GM23248 (cell line): ENCODE measurements at regions not wholly inside any gene's neighbourhood (a gene's known extent, or its start where the extent isn't known, plus 50 kb on each side); places are given as distances from the start of the nearest gene placed in this dataset.

Experiments
- DNase-seq: peaks from one replicate; pipeline ENCODE4 v3.0.0-alpha.2; 2015
- H2AFZ ChIP-seq: fragments of 200-600 bp; sonication (generic); 2 replicates; pipeline ENCODE4 v1.6.1; 2016; ENCODE audit warnings: antibody characterized with exemption
- H3F3A ChIP-seq: fragments of 200-600 bp; sonication (generic); 2 replicates; pipeline ENCODE4 v1.6.1; 2016; ENCODE audit warnings: mild to moderate bottlenecking, antibody characterized with exemption, mixed run types; ENCODE audit not compliant: insufficient read depth
- H3K27ac ChIP-seq: fragments of 200-600 bp; sonication (generic); 2 replicates; pipeline ENCODE4 v1.5.1; 2016; ENCODE audit warnings: mild to moderate bottlenecking
- H3K27me3 ChIP-seq: fragments of 200-600 bp; sonication (generic); replicated peaks from 2 replicates; pipeline ENCODE4 v1.6.1; 2016; ENCODE audit warnings: mild to moderate bottlenecking; ENCODE audit not compliant: insufficient read depth
- H3K36me3 ChIP-seq: fragments of 200-600 bp; sonication (generic); 2 replicates; pipeline ENCODE4 v1.6.1; 2016; ENCODE audit warnings: low read depth, mild to moderate bottlenecking
- H3K4me1 ChIP-seq: fragments of 200-600 bp; sonication (generic); 2 replicates; pipeline ENCODE4 v1.6.1; 2016; ENCODE audit warnings: mild to moderate bottlenecking; ENCODE audit not compliant: insufficient read depth
- H3K4me2 ChIP-seq: fragments of 200-600 bp; sonication (generic); one replicate; pipeline ENCODE4 v1.6.1; 2016; ENCODE audit warnings: mild to moderate bottlenecking; ENCODE audit not compliant: unreplicated experiment
- H3K4me3 ChIP-seq: fragments of 200-600 bp; sonication (generic); 2 replicates; pipeline ENCODE4 v1.5.1; 2016; ENCODE audit warnings: mild to moderate bottlenecking
- H3K79me2 ChIP-seq: fragments of 200-600 bp; sonication (generic); 2 replicates; pipeline ENCODE4 v1.6.1; 2016; ENCODE audit warnings: mild to moderate bottlenecking; ENCODE audit not compliant: insufficient read depth
- H3K9ac ChIP-seq: fragments of 200-600 bp; sonication (generic); 2 replicates; pipeline ENCODE4 v1.6.1; 2016; ENCODE audit warnings: mild to moderate bottlenecking
- H3K9me2 ChIP-seq: fragments of 200-600 bp; sonication (generic); 2 replicates; pipeline ENCODE4 v1.6.1; 2016; ENCODE audit warnings: mixed run types, mild to moderate bottlenecking, moderate library complexity; ENCODE audit not compliant: insufficient read depth
- H3K9me3 ChIP-seq: fragments of 200-600 bp; sonication (generic); one replicate; pipeline ENCODE4 v1.6.1; 2017; ENCODE audit warnings: low read depth
- H4K20me1 ChIP-seq: fragments of 200-600 bp; sonication (generic); 2 replicates; pipeline ENCODE4 v1.6.0; 2016; ENCODE audit not compliant: insufficient read depth
- EZH2 ChIP-seq: fragments of 200-600 bp; sonication (generic); IDR thresholded peaks from 2 replicates; pipeline ENCODE4 v1.6.1; 2018; ENCODE audit warnings: antibody characterized with exemption, mild to moderate bottlenecking; ENCODE audit not compliant: insufficient read depth, poor library complexity, severe bottlenecking
- EZH2phosphoT487 ChIP-seq: fragments of 200-600 bp; sonication (generic); IDR thresholded peaks from 2 replicates; pipeline ENCODE4 v1.6.1; 2018; ENCODE audit warnings: antibody characterized with exemption, moderate library complexity, mild to moderate bottlenecking, low read depth; ENCODE audit not compliant: insufficient read depth
- WGBS, 2 experiments: methylation state at CpG; one replicate each; pipeline ENCODE4 v1.1.6; 2015 to 2017; ENCODE audit warnings: low lambda C conversion rate in 2 of 2, low coverage in 1 of 2; ENCODE audit errors: missing lambda C conversion rate in 2 of 2; 5-methylcytosine and 5-hydroxymethylcytosine counted together
- in situ Hi-C: fragments of 300-500 bp; cut with MboI; formaldehyde crosslinking; loops from 2 replicates; pipeline ENCODE4 v1.15.0; 2020

DNA sequence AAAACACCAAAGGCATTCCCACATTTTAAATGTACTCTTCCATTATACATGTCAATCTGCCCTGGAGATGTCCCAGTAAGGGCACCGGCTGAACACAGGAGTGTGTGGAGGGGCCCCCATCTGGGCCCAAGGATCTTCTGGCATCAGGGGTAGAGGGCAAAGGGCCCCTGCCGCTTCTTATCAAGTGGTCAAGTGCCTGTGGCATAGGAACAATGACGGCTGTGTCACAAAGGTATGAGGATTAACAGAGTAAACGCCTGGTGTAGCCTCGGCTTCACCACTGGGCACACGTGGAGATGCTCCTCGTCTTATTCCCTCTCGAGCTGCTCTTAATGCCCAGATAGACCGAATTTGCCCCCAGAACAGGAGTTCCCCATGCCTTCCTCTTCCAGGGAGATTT, 169.7 kb upstream of the GLI2 start:
- in situ Hi-C loops = no loop called here
- H3K9ac ChIP-seq = no peak overlapping the region
- no peak overlapping the region for H3K4me2 ChIP-seq

DNA sequence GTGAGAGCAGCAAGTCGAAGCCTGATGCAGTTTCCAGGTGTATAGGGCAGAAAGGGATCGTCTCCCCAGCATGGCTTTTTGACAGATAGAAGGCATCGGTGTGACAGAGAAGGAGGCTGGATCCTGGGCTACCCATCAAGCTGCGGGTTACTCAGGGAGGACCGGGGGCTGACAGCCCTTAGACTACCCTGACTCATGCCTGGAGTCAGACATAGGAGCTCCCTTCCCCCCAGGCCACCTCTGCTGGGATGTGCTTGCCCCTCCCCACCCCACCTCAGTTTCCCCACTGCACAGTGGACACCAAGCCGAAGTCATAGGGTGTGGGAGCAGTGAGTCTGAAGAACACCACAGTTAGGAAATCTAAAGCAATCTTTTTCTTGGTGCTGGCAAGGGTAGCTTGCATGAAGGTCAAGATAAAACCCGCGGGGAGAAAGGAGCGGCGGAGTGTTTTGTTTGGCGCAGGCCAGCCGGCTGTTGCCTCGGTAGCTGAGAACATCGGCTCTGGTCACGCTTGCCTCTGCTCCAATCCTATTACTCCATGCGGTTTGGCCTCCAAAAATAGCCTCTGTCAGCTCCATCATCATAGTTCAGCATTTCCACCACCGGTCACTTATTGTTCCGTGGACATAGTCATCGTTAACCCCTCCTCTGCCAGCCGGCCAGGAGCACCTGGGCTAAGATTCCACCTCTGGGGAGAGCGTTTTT, 169.2 kb upstream of the GLI2 start:
- H3K4me1 ChIP-seq = no peaks in the 10 kb centered on the region
- no peaks in the 10 kb centered on the region for H3K79me2 ChIP-seq
- H3K9me3 ChIP-seq = no peaks in the 10 kb centered on the region
- in situ Hi-C loops = no loop called here
- H4K20me1 ChIP-seq = no peaks in the 10 kb centered on the region
- H3K4me3 ChIP-seq = no peak overlapping the region
- H3K4me2 ChIP-seq = no peak overlapping the region
- DNase-seq = no peak
- no peaks in the 10 kb centered on the region for H3K27me3 ChIP-seq
- no peaks in the 10 kb centered on the region for H3K9me2 ChIP-seq
- no peaks in the 10 kb centered on the region for H3K36me3 ChIP-seq
- H3F3A ChIP-seq = no peaks in the 10 kb centered on the region
- TF ChIP-seq EZH2 (no peak), EZH2phosphoT487 (no peak)
- no peak overlapping the region for H3K9ac ChIP-seq
- H2AFZ ChIP-seq = no peak overlapping the region
- WGBS, 2 experiments = 80 to 82% methylated on average over 18 to 21 of the region's 21 CpGs
- no peak overlapping the region for H3K27ac ChIP-seq

More for the DNA sequence above, 169.7 kb upstream of the GLI2 start:
- H3K9me2 ChIP-seq = no peaks in the 10 kb centered on the region
- H3K79me2 ChIP-seq = no peaks in the 10 kb centered on the region
- TF ChIP-seq EZH2phosphoT487 (no peak), EZH2 (no peak)
- H2AFZ ChIP-seq = no peak overlapping the region
- H3K27ac ChIP-seq = no peak overlapping the region
- no peaks in the 10 kb centered on the region for H4K20me1 ChIP-seq
- no peaks in the 10 kb centered on the region for H3K36me3 ChIP-seq
- H3K27me3 ChIP-seq = no peaks in the 10 kb centered on the region
- no peak overlapping the region for H3K4me3 ChIP-seq
- no peaks in the 10 kb centered on the region for H3K9me3 ChIP-seq
- WGBS, 2 experiments = 90 to 92% methylated on average over 9 of the region's 9 CpGs
- H3K4me1 ChIP-seq = peaks cover 4% of the 10 kb centered on the region; the same call in 1 of the 2 replicates
- DNase-seq = no peak
- H3F3A ChIP-seq = no peaks in the 10 kb centered on the region

DNA sequence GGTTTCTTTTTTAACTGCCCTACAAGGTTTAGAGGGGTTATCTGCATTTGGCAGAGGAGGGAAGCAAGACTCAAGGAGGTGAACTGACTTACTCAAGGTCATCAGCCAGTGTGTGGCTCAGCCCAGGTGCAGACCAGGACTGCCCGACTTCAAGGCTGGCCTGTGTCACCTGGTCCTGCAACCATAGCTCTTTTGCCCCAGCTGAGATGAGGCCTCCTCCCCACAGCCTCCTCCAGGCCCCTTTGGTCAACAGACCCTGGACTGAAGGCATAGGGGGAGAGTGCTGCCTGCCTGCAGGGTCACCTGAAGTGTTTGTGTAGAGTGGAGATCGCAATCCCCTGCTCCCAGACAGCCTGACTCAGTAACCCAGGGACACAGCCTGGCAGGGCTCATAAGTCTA, 168.5 kb upstream of the GLI2 start:
- Histone ChIP-seq H3K36me3 (no peaks in the 10 kb centered on the region), H3K27ac (no peak overlapping the region), H4K20me1 (no peaks in the 10 kb centered on the region), H3K79me2 (no peaks in the 10 kb centered on the region), H3K4me2 (no peak overlapping the region), H3K27me3 (no peaks in the 10 kb centered on the region), H2AFZ (no peak overlapping the region), H3F3A (no peaks in the 10 kb centered on the region), H3K9me3 (no peaks in the 10 kb centered on the region), H3K9me2 (no peaks in the 10 kb centered on the region), H3K4me3 (no peak overlapping the region), H3K9ac (no peak overlapping the region), H3K4me1 (no peaks in the 10 kb centered on the region)
- no peak for DNase-seq
- TF ChIP-seq EZH2phosphoT487 (no peak), EZH2 (no peak)
- in situ Hi-C loops = no loop called here
- WGBS, 2 experiments = 84 to 95% methylated on average over 2 of the region's 2 CpGs

DNA sequence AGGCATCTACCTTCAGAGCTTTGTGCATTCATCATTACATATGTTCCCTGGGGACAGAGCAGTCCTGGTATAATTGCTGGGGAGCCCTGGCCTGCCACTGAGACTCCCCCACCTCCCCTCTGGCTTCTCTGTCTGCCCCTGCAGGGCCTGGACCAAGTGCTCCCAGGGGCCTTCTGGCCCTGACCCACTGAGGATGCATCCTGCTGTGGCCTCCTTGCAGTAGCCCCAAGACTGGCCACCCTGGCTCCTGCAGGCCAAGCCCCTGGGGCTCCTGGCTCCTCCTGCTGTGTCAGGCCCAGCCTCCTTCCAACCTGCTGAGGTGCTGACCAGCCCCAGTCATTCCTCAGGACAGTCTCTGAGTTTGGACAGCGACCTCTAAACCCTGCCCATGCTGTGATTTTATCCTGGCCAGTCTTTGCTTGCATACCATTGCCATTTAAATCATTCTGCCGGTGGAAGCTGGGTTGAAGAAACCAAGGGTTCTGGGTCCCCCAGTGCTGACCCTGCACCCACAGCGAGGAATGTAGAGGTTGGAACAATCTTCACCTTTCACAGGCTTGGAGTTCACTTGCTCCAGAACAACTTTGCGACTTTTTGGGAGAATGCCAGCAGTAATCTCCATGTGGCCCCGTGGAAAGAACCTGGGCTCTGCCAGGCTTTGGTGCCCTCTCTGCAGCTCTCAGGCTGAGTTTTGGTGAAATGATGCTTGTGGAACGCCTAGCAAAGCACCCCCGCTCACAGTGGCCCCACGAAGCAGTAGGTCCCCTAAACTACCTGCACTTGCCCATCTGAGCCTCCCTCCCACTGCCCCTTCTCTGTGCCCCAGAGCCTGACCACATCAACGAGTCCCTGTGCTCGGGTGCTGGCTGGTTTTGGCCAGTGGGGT, 167.3 kb upstream of the GLI2 start:
- H3K4me2 ChIP-seq = no peak overlapping the region
- in situ Hi-C loops = no loop called here
- TF ChIP-seq EZH2 = no peak
- TF ChIP-seq EZH2phosphoT487 = no peak
- no peaks in the 10 kb centered on the region for H4K20me1 ChIP-seq
- WGBS, 2 experiments = 77 to 80% methylated on average over 9 to 10 of the region's 10 CpGs
- no peak overlapping the region for H3K27ac ChIP-seq
- H3K9me2 ChIP-seq = no peaks in the 10 kb centered on the region
- no peak for DNase-seq
- H3F3A ChIP-seq = no peaks in the 10 kb centered on the region
- H3K79me2 ChIP-seq = no peaks in the 10 kb centered on the region
- H3K4me1 ChIP-seq = no peaks in the 10 kb centered on the region
- no peaks in the 10 kb centered on the region for H3K9me3 ChIP-seq
- H2AFZ ChIP-seq = no peak overlapping the region
- H3K9ac ChIP-seq = no peak overlapping the region
- no peaks in the 10 kb centered on the region for H3K27me3 ChIP-seq
- H3K4me3 ChIP-seq = no peak overlapping the region
- no peaks in the 10 kb centered on the region for H3K36me3 ChIP-seq
